HEK293 (cell line): ENCODE measurements at regions not wholly inside any gene's neighbourhood (a gene's known extent, or its start where the extent isn't known, plus 50 kb on each side); places are given as distances from the start of the nearest gene placed in this dataset.

Experiments
- CTCF ChIA-PET: fragments of 350-600 bp; formaldehyde crosslinking; extraction: SDS; loops from one replicate; lab custom pipeline; 2021; ENCODE audit warnings: antibody characterized with exemption; lab: Yijun Ruan, JAX
- POLR2A ChIA-PET: fragments of 300-600 bp; formaldehyde crosslinking; extraction: SDS; loops from one replicate; lab custom pipeline; 2020; ENCODE audit warnings: antibody characterized with exemption, inconsistent platforms; lab: Yijun Ruan, JAX
- H3K27ac ChIP-seq: fragments of 200-500 bp; sonication (Bioruptor generic); 2 replicates; pipeline ENCODE4 v1.5.1; 2014; ENCODE audit warnings: low read depth, low read length, control low read depth, inconsistent platforms; ENCODE audit errors: extremely low read depth
- H3K36me3 ChIP-seq, 2 experiments: fragments of 200-500 bp in 1 of 2; sonication (Bioruptor generic) in 1 of 2; 1 replicate in 1 of 2; 2 replicates in 1 of 2; pipeline ENCODE4 v1.5.1; 2014 to 2017; ENCODE audit warnings: inconsistent platforms in 2 of 2, low read length in 2 of 2; ENCODE audit not compliant: control insufficient read depth in 2 of 2, insufficient read depth in 1 of 2
- H3K4me1 ChIP-seq: fragments of 200-500 bp; sonication (Bioruptor generic); 2 replicates; pipeline ENCODE4 v1.5.1; 2014; ENCODE audit warnings: mild to moderate bottlenecking, low read length, inconsistent platforms; ENCODE audit not compliant: control insufficient read depth, insufficient read depth
- H3K4me3 ChIP-seq: 2 replicates; pipeline ENCODE4 v1.5.1; 2011; ENCODE audit warnings: low read depth, mild to moderate bottlenecking, control low read depth, low read length, moderate library complexity
- H3K9me3 ChIP-seq: fragments of 200-500 bp; sonication (Bioruptor generic); 2 replicates; pipeline ENCODE4 v1.5.1; 2014; ENCODE audit warnings: low read depth, low read length, inconsistent platforms; ENCODE audit not compliant: control insufficient read depth, insufficient read depth
- HOXD13 ChIP-seq: sonication (generic); formaldehyde crosslinking; IDR thresholded peaks from 2 replicates; pipeline ENCODE4 v1.8.0; 2022; ENCODE audit warnings: missing genetic modification reagents, borderline replicate concordance
- INSM2 ChIP-seq: fragments of 450-650 bp; formaldehyde crosslinking; IDR thresholded peaks from 2 replicates; pipeline ENCODE4 v1.5.1; 2016; ENCODE audit warnings: missing biosample characterization, missing genetic modification characterization
- KLF1 ChIP-seq: fragments of 450-650 bp; formaldehyde crosslinking; IDR thresholded peaks from 2 replicates; pipeline ENCODE4 v1.5.1; 2016; ENCODE audit warnings: missing biosample characterization, missing genetic modification characterization
- SALL2 ChIP-seq: fragments of 450-650 bp; formaldehyde crosslinking; IDR thresholded peaks from 2 replicates; pipeline ENCODE4 v1.5.0; 2017; ENCODE audit warnings: missing biosample characterization, mild to moderate bottlenecking, missing genetic modification characterization, borderline replicate concordance
- YY2 ChIP-seq: fragments of 450-650 bp; formaldehyde crosslinking; IDR thresholded peaks from 2 replicates; pipeline ENCODE4 v1.5.1; 2016; ENCODE audit warnings: missing biosample characterization, missing genetic modification characterization
- ZBTB8A ChIP-seq: fragments of 450-650 bp; formaldehyde crosslinking; IDR thresholded peaks from 2 replicates; pipeline ENCODE4 v1.5.1; 2016; ENCODE audit warnings: missing biosample characterization, missing genetic modification characterization
- ZEB2 ChIP-seq: fragments of 450-650 bp; formaldehyde crosslinking; IDR thresholded peaks from 2 replicates; pipeline ENCODE4 v1.5.1; 2016; ENCODE audit warnings: missing biosample characterization, missing genetic modification characterization
- ZNF239 ChIP-seq: fragments of 450-650 bp; formaldehyde crosslinking; IDR thresholded peaks from 2 replicates; pipeline ENCODE4 v1.5.1; 2016; ENCODE audit warnings: missing biosample characterization, missing genetic modification characterization
- ZNF274 ChIP-seq, 2 experiments: fragments of 200-500 bp in 1 of 2; fragments of 450-650 bp in 1 of 2; sonication (Bioruptor generic) in 1 of 2; formaldehyde crosslinking in 1 of 2; IDR thresholded peaks; 2 replicates each; pipeline versions ENCODE4 v1.5.1 to v1.6.1; 2014 to 2016; ENCODE audit warnings: borderline replicate concordance in 1 of 2, inconsistent platforms in 1 of 2, low read length in 1 of 2, missing biosample characterization in 1 of 2, missing genetic modification characterization in 1 of 2
- ZNF354C ChIP-seq: fragments of 450-650 bp; formaldehyde crosslinking; IDR thresholded peaks from 2 replicates; pipeline ENCODE4 v1.5.1; 2016; ENCODE audit warnings: missing biosample characterization, missing genetic modification characterization, low read depth, borderline replicate concordance
- ZNF37A ChIP-seq: fragments of 450-650 bp; IDR thresholded peaks from 2 replicates; pipeline ENCODE4 v1.5.1; 2018; ENCODE audit warnings: missing biosample characterization, missing genetic modification characterization
- ZNF513 ChIP-seq: fragments of 450-650 bp; IDR thresholded peaks from 2 replicates; pipeline ENCODE4 v1.5.1; 2018; ENCODE audit warnings: missing biosample characterization, missing genetic modification characterization
- TF ChIP-seq, protein P1 (sequence below): fragments of 450-650 bp; formaldehyde crosslinking; IDR thresholded peaks from 2 replicates; pipeline ENCODE4 v1.5.1; 2016; ENCODE audit warnings: missing biosample characterization, missing genetic modification characterization
- TF ChIP-seq, protein P2 (sequence below): fragments of 450-650 bp; IDR thresholded peaks from 2 replicates; pipeline ENCODE4 v1.5.1; 2018; ENCODE audit warnings: missing biosample characterization, mild to moderate bottlenecking, missing genetic modification characterization
- TF ChIP-seq, protein P3 (sequence below): fragments of 450-650 bp; formaldehyde crosslinking; conservative IDR thresholded peaks from 2 replicates; pipeline ENCODE4 v1.5.1; 2016; ENCODE audit warnings: low read depth, missing biosample characterization, missing genetic modification characterization
- TF ChIP-seq, protein P4 (sequence below): fragments of 450-650 bp; formaldehyde crosslinking; IDR thresholded peaks from 2 replicates; pipeline ENCODE4 v1.5.1; 2016; ENCODE audit warnings: missing biosample characterization, missing genetic modification characterization

- TF ChIP-seq, protein P1, sequence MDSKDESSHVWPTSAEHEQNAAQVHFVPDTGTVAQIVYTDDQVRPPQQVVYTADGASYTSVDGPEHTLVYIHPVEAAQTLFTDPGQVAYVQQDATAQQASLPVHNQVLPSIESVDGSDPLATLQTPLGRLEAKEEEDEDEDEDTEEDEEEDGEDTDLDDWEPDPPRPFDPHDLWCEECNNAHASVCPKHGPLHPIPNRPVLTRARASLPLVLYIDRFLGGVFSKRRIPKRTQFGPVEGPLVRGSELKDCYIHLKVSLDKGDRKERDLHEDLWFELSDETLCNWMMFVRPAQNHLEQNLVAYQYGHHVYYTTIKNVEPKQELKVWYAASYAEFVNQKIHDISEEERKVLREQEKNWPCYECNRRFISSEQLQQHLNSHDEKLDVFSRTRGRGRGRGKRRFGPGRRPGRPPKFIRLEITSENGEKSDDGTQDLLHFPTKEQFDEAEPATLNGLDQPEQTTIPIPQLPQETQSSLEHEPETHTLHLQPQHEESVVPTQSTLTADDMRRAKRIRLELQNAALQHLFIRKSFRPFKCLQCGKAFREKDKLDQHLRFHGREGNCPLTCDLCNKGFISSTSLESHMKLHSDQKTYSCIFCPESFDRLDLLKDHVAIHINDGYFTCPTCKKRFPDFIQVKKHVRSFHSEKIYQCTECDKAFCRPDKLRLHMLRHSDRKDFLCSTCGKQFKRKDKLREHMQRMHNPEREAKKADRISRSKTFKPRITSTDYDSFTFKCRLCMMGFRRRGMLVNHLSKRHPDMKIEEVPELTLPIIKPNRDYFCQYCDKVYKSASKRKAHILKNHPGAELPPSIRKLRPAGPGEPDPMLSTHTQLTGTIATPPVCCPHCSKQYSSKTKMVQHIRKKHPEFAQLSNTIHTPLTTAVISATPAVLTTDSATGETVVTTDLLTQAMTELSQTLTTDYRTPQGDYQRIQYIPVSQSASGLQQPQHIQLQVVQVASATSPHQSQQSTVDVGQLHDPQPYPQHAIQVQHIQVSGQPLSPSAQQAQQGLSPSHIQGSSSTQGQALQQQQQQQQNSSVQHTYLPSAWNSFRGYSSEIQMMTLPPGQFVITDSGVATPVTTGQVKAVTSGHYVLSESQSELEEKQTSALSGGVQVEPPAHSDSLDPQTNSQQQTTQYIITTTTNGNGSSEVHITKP: no peak
- TF ChIP-seq ZEB2 (tag by site-specific recombination) (no peak), HOXD13 (no peak)
- TF ChIP-seq, protein P2, sequence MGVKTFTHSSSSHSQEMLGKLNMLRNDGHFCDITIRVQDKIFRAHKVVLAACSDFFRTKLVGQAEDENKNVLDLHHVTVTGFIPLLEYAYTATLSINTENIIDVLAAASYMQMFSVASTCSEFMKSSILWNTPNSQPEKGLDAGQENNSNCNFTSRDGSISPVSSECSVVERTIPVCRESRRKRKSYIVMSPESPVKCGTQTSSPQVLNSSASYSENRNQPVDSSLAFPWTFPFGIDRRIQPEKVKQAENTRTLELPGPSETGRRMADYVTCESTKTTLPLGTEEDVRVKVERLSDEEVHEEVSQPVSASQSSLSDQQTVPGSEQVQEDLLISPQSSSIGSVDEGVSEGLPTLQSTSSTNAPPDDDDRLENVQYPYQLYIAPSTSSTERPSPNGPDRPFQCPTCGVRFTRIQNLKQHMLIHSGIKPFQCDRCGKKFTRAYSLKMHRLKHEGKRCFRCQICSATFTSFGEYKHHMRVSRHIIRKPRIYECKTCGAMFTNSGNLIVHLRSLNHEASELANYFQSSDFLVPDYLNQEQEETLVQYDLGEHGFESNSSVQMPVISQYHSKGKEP: no peak
Measured at GRCh38 chr4:126182336-126182735, 867.6 kb downstream of the FAT4 start (continued).

DNA sequence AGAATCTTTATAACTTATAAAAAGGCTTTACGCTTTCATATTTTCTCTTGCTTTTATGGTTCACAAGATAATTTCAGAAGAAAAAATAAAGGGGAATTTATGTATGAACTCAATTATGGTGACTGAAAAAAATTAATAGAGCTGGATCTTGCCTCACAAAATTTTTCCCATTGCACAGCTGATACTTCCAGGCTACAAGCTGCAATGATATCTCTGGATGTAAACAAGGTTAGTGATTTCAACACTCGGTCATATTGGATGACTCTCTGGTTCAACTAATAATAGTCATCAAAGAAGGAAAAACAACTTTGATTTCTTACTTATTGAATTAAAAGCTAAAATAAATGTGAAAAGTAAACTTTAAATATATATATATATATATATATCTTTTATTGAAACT, 868.0 kb downstream of the FAT4 start:
- H3K4me1 ChIP-seq: no peaks in the 10 kb centered on the region
- no peaks in the 10 kb centered on the region for H3K9me3 ChIP-seq
- H3K27ac ChIP-seq: no peak overlapping the region
- POLR2A ChIA-PET: no interaction called here
- CTCF ChIA-PET: no interaction called here
- no peak for TF ChIP-seq ZNF274 (IDR thresholded peaks at IDR 0.05; ENCODE audit: low read length)
- TF ChIP-seq ZNF274 (tag by site-specific recombination; IDR thresholded peaks at IDR 0.05; ENCODE audit: borderline replicate concordance): no peak
- no peak for TF ChIP-seq ZNF513 (tag by site-specific recombination)
- no peak overlapping the region for H3K4me3 ChIP-seq
- no peaks in the 10 kb centered on the region for H3K36me3 ChIP-seq

- CTCF ChIA-PET: no interaction called here
- POLR2A ChIA-PET: no interaction called here
- TF ChIP-seq ZBTB8A: no peak
- no peak for TF ChIP-seq ZNF37A (tag by site-specific recombination)
- TF ChIP-seq, protein P3, sequence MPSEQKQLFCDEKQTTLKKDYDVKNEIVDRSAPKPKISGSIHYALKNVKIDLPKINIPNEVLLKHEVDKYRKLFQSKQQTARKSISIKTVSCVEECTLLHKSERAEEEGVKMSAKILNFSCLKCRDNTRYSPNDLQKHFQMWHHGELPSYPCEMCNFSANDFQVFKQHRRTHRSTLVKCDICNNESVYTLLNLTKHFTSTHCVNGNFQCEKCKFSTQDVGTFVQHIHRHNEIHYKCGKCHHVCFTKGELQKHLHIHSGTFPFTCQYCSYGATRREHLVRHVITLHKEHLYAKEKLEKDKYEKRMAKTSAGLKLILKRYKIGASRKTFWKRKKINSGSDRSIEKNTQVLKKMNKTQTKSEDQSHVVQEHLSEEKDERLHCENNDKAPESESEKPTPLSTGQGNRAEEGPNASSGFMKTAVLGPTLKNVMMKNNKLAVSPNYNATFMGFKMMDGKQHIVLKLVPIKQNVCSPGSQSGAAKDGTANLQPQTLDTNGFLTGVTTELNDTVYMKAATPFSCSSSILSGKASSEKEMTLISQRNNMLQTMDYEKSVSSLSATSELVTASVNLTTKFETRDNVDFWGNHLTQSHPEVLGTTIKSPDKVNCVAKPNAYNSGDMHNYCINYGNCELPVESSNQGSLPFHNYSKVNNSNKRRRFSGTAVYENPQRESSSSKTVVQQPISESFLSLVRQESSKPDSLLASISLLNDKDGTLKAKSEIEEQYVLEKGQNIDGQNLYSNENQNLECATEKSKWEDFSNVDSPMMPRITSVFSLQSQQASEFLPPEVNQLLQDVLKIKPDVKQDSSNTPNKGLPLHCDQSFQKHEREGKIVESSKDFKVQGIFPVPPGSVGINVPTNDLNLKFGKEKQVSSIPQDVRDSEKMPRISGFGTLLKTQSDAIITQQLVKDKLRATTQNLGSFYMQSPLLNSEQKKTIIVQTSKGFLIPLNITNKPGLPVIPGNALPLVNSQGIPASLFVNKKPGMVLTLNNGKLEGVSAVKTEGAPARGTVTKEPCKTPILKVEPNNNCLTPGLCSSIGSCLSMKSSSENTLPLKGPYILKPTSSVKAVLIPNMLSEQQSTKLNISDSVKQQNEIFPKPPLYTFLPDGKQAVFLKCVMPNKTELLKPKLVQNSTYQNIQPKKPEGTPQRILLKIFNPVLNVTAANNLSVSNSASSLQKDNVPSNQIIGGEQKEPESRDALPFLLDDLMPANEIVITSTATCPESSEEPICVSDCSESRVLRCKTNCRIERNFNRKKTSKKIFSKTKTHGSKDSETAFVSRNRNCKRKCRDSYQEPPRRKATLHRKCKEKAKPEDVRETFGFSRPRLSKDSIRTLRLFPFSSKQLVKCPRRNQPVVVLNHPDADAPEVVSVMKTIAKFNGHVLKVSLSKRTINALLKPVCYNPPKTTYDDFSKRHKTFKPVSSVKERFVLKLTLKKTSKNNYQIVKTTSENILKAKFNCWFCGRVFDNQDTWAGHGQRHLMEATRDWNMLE (tag by site-specific recombination): no peak
- TF ChIP-seq, protein P2: no peak
- TF ChIP-seq INSM2: no peak
- TF ChIP-seq YY2 (tag by site-specific recombination): no peak
- no peak for TF ChIP-seq ZNF354C (tag by site-specific recombination)
- TF ChIP-seq, protein P4, sequence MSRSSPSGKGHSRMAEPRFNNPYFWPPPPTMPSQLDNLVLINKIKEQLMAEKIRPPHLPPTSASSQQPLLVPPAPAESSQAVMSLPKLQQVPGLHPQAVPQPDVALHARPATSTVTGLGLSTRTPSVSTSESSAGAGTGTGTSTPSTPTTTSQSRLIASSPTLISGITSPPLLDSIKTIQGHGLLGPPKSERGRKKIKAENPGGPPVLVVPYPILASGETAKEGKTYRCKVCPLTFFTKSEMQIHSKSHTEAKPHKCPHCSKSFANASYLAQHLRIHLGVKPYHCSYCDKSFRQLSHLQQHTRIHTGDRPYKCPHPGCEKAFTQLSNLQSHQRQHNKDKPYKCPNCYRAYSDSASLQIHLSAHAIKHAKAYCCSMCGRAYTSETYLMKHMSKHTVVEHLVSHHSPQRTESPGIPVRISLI (tag by site-specific recombination): no peak
- TF ChIP-seq ZNF239 (tag by site-specific recombination): no peak
- no peak for TF ChIP-seq SALL2 (tag by site-specific recombination)
- no peak for TF ChIP-seq KLF1 (tag by site-specific recombination)
Measured at GRCh38 chr4:126183206-126183605, 868.5 kb downstream of the FAT4 start.

More at GRCh38 chr4:126183206-126183605, 868.5 kb downstream of the FAT4 start:
- Histone ChIP-seq H3K4me3 (no peak overlapping the region), H3K36me3 (no peaks in the 10 kb centered on the region), H3K27ac (no peak overlapping the region), H3K4me1 (no peaks in the 10 kb centered on the region), H3K9me3 (no peaks in the 10 kb centered on the region)
